ENCODE measurements at regions not wholly inside any gene's neighbourhood (a gene's known extent, or its start where the extent isn't known, plus 50 kb on each side); places are given as distances from the start of the nearest gene placed in this dataset.

DNA sequence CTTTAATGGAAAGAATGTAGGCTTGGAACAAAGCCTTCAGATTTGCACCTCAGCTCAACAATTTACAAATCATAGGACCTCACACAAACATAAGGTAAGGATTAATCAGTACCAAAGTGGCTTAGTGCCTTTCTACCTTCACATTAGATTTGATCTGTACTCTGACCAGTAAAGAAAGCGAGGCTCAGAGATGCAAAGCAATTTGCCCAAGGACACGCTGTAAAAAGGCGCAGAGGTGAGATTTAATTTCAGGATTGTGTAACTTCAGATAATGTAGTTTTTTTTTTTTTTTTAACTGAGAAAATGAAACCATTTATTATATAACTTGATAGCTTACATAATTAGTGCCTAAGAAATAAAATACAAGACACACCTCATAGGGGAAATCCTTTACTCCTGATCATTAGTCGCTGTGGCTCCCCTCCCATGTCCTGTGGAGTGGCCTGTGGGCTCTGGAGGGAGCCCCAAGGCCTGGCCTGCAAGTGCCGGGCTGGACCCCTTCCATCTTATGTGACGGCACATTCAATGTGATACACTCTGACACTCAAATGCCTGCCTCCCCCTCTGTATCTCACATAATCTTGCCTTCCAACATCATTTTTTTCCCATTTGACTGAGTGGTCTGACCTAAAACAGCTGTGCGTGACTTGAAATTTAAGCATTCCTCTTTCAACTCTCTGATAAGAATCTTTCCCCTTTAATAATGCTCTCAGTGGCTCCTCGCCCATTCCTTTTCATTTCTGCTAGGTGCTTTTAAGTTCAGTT, 426.5 kb upstream of the DAB1 start:
- TF ChIP-seq, protein P1, sequence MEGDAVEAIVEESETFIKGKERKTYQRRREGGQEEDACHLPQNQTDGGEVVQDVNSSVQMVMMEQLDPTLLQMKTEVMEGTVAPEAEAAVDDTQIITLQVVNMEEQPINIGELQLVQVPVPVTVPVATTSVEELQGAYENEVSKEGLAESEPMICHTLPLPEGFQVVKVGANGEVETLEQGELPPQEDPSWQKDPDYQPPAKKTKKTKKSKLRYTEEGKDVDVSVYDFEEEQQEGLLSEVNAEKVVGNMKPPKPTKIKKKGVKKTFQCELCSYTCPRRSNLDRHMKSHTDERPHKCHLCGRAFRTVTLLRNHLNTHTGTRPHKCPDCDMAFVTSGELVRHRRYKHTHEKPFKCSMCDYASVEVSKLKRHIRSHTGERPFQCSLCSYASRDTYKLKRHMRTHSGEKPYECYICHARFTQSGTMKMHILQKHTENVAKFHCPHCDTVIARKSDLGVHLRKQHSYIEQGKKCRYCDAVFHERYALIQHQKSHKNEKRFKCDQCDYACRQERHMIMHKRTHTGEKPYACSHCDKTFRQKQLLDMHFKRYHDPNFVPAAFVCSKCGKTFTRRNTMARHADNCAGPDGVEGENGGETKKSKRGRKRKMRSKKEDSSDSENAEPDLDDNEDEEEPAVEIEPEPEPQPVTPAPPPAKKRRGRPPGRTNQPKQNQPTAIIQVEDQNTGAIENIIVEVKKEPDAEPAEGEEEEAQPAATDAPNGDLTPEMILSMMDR (conservative IDR thresholded peaks at IDR 0.05) = no peak
- no peaks in the 10 kb centered on the region for H3K4me1 ChIP-seq (ENCODE audit: control insufficient read depth, insufficient read depth, low read length)
- no peak overlapping the region for H3K4me3 ChIP-seq (ENCODE audit: low read length)
- Mint-ChIP-seq H3K4me1 (peaks cover 2% of the 10 kb centered on the region), H3K27me3 (ENCODE audit: insufficient read depth) (no peaks in the 10 kb centered on the region), H3K4me3 (no peak overlapping the region), H3K36me3 (ENCODE audit: low read depth) (no peaks in the 10 kb centered on the region), H3K9me3 (no peaks in the 10 kb centered on the region), H3K27ac (no peak overlapping the region)
- H3K27me3 ChIP-seq (ENCODE audit: control insufficient read depth, insufficient read depth, low read length, poor library complexity, severe bottlenecking) = no peaks in the 10 kb centered on the region
- no peak overlapping the region for H3K9ac ChIP-seq (ENCODE audit: extremely low read depth, low read length, poor library complexity, severe bottlenecking)
- 89 to 91% methylated on average over 5 to 8 of the region's 8 CpGs for WGBS, 2 experiments (ENCODE audit: insufficient coverage in 1 of 2, insufficient read length in 1 of 2)
- DNase-seq = no peak
- no peak overlapping the region for H3K27ac ChIP-seq (ENCODE audit: low read depth, low read length)
- H3K36me3 ChIP-seq (ENCODE audit: control insufficient read depth, insufficient read depth, low read length) = no peaks in the 10 kb centered on the region
- H3K9me3 ChIP-seq (ENCODE audit: control insufficient read depth, low read length) = no peaks in the 10 kb centered on the region

DNA sequence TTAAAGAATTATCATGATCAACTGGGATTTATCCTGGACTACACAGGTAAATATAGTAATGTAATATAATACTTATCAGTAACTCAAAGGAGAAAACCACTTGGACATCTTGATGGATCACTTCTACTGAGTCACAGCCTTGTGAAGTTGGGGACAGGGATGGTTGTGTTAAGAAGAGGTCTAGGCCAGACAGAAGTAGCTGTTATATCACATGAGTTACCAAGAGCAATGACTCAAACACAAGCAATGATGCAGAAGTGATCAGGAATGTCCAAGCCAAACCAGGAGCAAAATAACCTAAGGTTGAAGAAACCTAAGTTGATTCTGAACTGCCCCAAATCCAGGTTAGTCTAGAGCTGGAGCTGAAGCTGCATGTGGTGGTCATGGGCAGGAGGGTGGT, 424.5 kb upstream of the DAB1 start:
- H3K36me3 ChIP-seq (ENCODE audit: control insufficient read depth, insufficient read depth, low read length) = no peaks in the 10 kb centered on the region
- DNase-seq = no peak
- no peaks in the 10 kb centered on the region for H3K9me3 ChIP-seq (ENCODE audit: control insufficient read depth, low read length)
- H3K4me3 ChIP-seq (ENCODE audit: low read length) = no peak overlapping the region
- H3K9ac ChIP-seq (ENCODE audit: extremely low read depth, low read length, poor library complexity, severe bottlenecking) = no peak overlapping the region
- TF ChIP-seq, protein P1 (conservative IDR thresholded peaks at IDR 0.05) = no peak
- no peaks in the 10 kb centered on the region for H3K27me3 Mint-ChIP-seq (ENCODE audit: insufficient read depth)
- H3K27ac ChIP-seq (ENCODE audit: low read depth, low read length) = no peak overlapping the region
- H3K36me3 Mint-ChIP-seq (ENCODE audit: low read depth) = no peaks in the 10 kb centered on the region
- H3K4me1 Mint-ChIP-seq = peaks cover 2% of the 10 kb centered on the region
- no peaks in the 10 kb centered on the region for H3K27me3 ChIP-seq (ENCODE audit: control insufficient read depth, insufficient read depth, low read length, poor library complexity, severe bottlenecking)
- H3K4me3 Mint-ChIP-seq = no peak overlapping the region
- H3K9me3 Mint-ChIP-seq = no peaks in the 10 kb centered on the region
- no peak overlapping the region for H3K27ac Mint-ChIP-seq
- no peaks in the 10 kb centered on the region for H3K4me1 ChIP-seq (ENCODE audit: control insufficient read depth, insufficient read depth, low read length)

DNA sequence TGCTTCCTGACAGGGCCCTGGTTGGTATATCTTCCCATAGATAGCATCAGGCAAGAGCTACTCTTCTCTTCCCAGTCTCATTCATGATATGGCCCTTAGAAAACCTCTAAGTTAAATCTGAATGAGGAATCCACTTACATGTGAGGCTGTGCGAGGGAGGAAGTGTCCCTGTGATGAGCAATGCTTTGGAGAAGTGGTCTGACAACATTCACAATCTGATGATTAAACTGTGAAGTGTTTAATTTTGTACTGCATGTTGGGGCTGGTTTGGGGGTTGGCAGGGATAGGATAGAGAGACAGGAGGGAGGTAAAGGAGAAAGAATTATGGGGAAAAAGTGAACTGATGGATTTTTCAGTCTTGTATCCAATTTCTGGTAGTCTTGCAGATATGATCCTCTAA, 421.2 kb upstream of the DAB1 start:
- WGBS, 2 experiments (ENCODE audit: insufficient coverage in 1 of 2, insufficient read length in 1 of 2) = 93% methylated on average over 1 of the region's 1 CpG; no CpG with 5 or more reads in 1 of the 2 experiments
- DNase-seq = no peak
- no peak overlapping the region for H3K9ac ChIP-seq (ENCODE audit: extremely low read depth, low read length, poor library complexity, severe bottlenecking)
- TF ChIP-seq, protein P1 (conservative IDR thresholded peaks at IDR 0.05) = no peak
- H3K36me3 Mint-ChIP-seq (ENCODE audit: low read depth) = peaks cover 9% of the 10 kb centered on the region
- H3K4me1 Mint-ChIP-seq = peaks cover 2% of the 10 kb centered on the region
- no peaks in the 10 kb centered on the region for H3K36me3 ChIP-seq (ENCODE audit: control insufficient read depth, insufficient read depth, low read length)
- no peak overlapping the region for H3K27ac ChIP-seq (ENCODE audit: low read depth, low read length)
- H3K4me3 Mint-ChIP-seq = no peak overlapping the region
- no peaks in the 10 kb centered on the region for H3K4me1 ChIP-seq (ENCODE audit: control insufficient read depth, insufficient read depth, low read length)
- H3K27me3 ChIP-seq (ENCODE audit: control insufficient read depth, insufficient read depth, low read length, poor library complexity, severe bottlenecking) = no peaks in the 10 kb centered on the region
- H3K9me3 ChIP-seq (ENCODE audit: control insufficient read depth, low read length) = peaks cover 16% of the 10 kb centered on the region
- H3K9me3 Mint-ChIP-seq = peaks cover 30% of the 10 kb centered on the region
- no peaks in the 10 kb centered on the region for H3K27me3 Mint-ChIP-seq (ENCODE audit: insufficient read depth)
- no peak overlapping the region for H3K4me3 ChIP-seq (ENCODE audit: low read length)
- H3K27ac Mint-ChIP-seq = no peak overlapping the region
